ENCODE measurements at regions not wholly inside any gene's neighbourhood (a gene's known extent, or its start where the extent isn't known, plus 50 kb on each side); places are given as distances from the start of the nearest gene placed in this dataset.

DNA sequence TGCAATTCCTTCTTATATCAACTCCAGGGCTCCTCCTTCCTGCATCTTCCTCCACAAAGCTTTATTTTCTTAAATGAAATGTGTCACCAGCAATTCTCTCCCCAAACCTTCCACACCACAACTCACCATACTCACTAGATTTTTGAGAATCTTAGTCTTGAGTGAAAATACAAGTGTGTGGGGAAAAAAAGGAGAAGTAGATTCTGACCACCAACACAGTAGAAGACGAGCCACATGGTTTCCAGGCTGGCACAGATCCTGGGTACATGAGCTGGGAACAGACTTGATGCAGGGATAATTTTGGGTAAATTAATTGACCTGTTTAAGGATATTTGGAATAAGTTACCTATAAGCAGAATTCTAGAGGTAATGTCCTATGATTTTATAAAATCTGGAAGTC lies 72.8 kb upstream of the KCNJ15 start:
- no peaks in the 10 kb centered on the region for H3K36me3 ChIP-seq (ENCODE audit: control insufficient read depth in 4 of 4, insufficient read depth in 4 of 4, low read length in 3 of 4)
- POLR2A ChIA-PET, result no interaction called here
- CTCF ChIA-PET, result no interaction called here
- H3K27ac ChIP-seq (ENCODE audit: insufficient read depth in 1 of 2, low read depth in 1 of 2, low read length in 2 of 2, poor library complexity in 1 of 2, severe bottlenecking in 2 of 2), result no peak overlapping the region
- H3K27me3 ChIP-seq (replicated peaks in 2 of 5; ENCODE audit: control insufficient read depth in 4 of 5, insufficient read depth in 5 of 5, low read length in 4 of 5), result peaks cover 0 to 3% (median 0%) of the 10 kb centered on the region in 5 experiments
- no peak overlapping the region for H3K4me3 ChIP-seq (ENCODE audit: control insufficient read depth in 1 of 7, extremely low read depth in 1 of 7, insufficient read depth in 4 of 7, low read depth in 2 of 7, low read length in 6 of 7)
- peak; percentile 3 to 76 (median 73) for DNase-seq
- 0% methylated on average over 1 of the region's 1 CpG for WGBS (ENCODE audit: insufficient coverage)
- no peaks in the 10 kb centered on the region for H3K4me1 ChIP-seq (ENCODE audit: control extremely low read depth in 1 of 4, control insufficient read depth in 4 of 4, insufficient read depth in 4 of 4, low read length in 3 of 4)
- H3K9me3 ChIP-seq (ENCODE audit: control extremely low read depth in 1 of 5, control insufficient read depth in 4 of 5, insufficient read depth in 2 of 5, low read depth in 1 of 5, low read length in 4 of 5), result peaks cover 0 to 19% (median 2%) of the 10 kb centered on the region in 5 experiments

DNA sequence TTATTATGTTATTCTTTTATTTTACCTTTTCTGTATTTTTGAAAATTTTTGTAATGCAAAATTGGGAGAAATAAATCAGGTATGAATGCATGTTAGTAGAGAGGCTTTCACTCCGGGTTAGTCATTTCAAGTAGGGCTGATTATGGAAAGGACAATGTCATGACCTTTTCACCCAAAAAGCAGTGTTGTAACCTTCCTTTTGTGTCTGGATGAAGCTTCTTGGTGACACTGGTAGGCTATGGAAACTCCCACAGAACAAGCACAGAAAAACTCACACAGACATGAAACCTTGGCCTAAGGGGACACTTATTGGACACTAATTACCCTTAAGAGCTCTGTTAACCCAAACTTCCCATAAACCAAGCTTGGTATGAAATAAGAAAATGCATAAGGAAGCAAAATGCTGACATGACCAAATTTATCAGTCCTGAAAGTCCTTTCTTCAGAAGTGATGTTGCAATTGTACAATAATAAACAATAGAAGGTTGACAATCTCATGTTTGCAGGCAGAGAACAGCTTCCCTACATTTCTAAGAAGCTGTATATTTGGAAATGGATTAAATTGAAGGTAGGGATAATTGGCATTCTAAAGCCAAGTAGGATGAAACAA lies 70.0 kb upstream of the KCNJ15 start:
- ChIA-PET POLR2A (no interaction called here), CTCF (interaction anchor here (1.0 to 1.4 kb wide), 2 partner anchors 22 to 169 kb away, joined by 3 read pairs; no protein-coding TSS in a partner anchor)
- Histone ChIP-seq H3K27me3 (replicated peaks in 2 of 5; ENCODE audit: control insufficient read depth in 4 of 5, insufficient read depth in 5 of 5, low read length in 4 of 5) (no peaks in the 10 kb centered on the region), H3K36me3 (ENCODE audit: control insufficient read depth in 4 of 4, insufficient read depth in 4 of 4, low read length in 3 of 4) (no peaks in the 10 kb centered on the region), H3K4me3 (ENCODE audit: control insufficient read depth in 1 of 7, extremely low read depth in 1 of 7, insufficient read depth in 4 of 7, low read depth in 2 of 7, low read length in 6 of 7) (no peak overlapping the region), H3K27ac (ENCODE audit: insufficient read depth in 1 of 2, low read depth in 1 of 2, low read length in 2 of 2, poor library complexity in 1 of 2, severe bottlenecking in 2 of 2) (no peak overlapping the region), H3K4me1 (ENCODE audit: control extremely low read depth in 1 of 4, control insufficient read depth in 4 of 4, insufficient read depth in 4 of 4, low read length in 3 of 4) (no peaks in the 10 kb centered on the region), H3K9me3 (ENCODE audit: control extremely low read depth in 1 of 5, control insufficient read depth in 4 of 5, insufficient read depth in 2 of 5, low read depth in 1 of 5, low read length in 4 of 5) (peaks cover 0 to 19% (median 2%) of the 10 kb centered on the region in 5 experiments)
- no peak for DNase-seq
- 100% methylated on average over 1 of the region's 1 CpG for WGBS (ENCODE audit: insufficient coverage)

DNA sequence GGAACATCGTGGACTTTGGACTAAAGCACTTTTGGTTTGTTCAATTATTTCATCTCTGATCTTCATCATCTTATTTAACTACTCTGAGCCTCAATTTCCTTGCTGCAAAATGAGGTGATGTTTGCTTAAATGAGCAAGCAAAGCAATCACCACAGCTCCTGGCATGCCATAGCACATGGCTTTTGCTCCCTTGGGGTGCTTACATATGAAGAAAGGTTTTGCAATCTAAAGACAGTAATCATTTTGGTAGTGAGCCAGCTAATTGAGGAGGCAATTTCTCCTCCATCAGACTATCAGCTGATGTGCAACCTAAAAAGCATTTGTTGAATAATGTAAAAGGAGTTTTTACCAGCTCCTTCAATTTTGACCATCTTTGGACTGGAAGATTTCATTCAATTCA lies 68.8 kb upstream of the KCNJ15 start:
- POLR2A ChIA-PET, result no interaction called here
- Histone ChIP-seq H3K4me1 (ENCODE audit: control extremely low read depth in 1 of 4, control insufficient read depth in 4 of 4, insufficient read depth in 4 of 4, low read length in 3 of 4) (no peaks in the 10 kb centered on the region), H3K4me3 (ENCODE audit: control insufficient read depth in 1 of 7, extremely low read depth in 1 of 7, insufficient read depth in 4 of 7, low read depth in 2 of 7, low read length in 6 of 7) (no peak overlapping the region), H3K36me3 (ENCODE audit: control insufficient read depth in 4 of 4, insufficient read depth in 4 of 4, low read length in 3 of 4) (no peaks in the 10 kb centered on the region), H3K27ac (ENCODE audit: insufficient read depth in 1 of 2, low read depth in 1 of 2, low read length in 2 of 2, poor library complexity in 1 of 2, severe bottlenecking in 2 of 2) (no peak overlapping the region), H3K27me3 (replicated peaks in 2 of 5; ENCODE audit: control insufficient read depth in 4 of 5, insufficient read depth in 5 of 5, low read length in 4 of 5) (no peaks in the 10 kb centered on the region), H3K9me3 (ENCODE audit: control extremely low read depth in 1 of 5, control insufficient read depth in 4 of 5, insufficient read depth in 2 of 5, low read depth in 1 of 5, low read length in 4 of 5) (peaks cover 0 to 19% (median 2%) of the 10 kb centered on the region in 5 experiments)
- no peak for DNase-seq
- 100% methylated on average over 1 of the region's 1 CpG for WGBS (ENCODE audit: insufficient coverage)
- CTCF ChIA-PET, result no interaction called here

DNA sequence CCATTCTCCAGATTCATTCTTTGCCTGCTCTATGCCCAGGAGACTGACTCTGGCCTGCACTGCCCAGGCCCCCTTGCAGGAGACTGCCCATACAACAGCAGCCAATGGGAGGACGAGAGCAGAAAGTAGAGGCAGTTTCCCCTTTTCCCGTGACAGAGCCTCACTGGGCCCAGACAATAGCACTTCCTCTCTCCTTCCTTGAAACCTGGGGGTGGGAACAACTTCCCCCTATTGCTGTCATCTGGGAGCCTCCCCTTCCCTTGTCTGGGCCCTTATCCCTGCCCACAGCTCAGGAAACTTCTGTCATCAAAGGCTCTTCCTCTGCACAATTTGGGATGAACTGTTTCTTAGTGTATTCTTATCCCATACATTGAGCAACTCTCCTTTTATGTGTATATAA lies 60.8 kb upstream of the KCNJ15 start:
- no peak for DNase-seq
- WGBS (ENCODE audit: insufficient coverage), result 40% methylated on average over 1 of the region's 2 CpGs

DNA sequence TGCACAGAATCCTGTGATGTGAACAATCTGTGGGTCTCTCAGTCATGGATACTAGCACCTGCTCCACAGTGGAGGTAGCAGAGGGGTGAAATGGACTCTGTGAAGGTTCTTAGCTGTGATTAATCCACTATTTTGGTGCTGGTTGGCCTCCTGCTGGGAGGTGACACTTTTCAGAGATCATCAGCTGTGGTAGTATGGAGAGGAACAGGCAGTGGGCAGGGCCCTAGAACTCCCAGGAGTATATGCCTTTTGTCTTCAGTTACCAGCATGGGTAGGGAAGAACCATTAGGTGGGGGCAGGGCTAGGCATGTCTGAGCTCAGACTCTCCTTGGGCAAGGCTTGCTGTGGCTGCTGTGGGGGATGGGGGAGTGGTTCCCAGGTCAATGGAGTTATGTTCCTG lies 54.0 kb upstream of the KCNJ15 start:
- DNase-seq, result no peak
- Histone ChIP-seq H3K4me3 (ENCODE audit: control insufficient read depth in 1 of 7, extremely low read depth in 1 of 7, insufficient read depth in 4 of 7, low read depth in 2 of 7, low read length in 6 of 7) (no peak overlapping the region), H3K9me3 (ENCODE audit: control extremely low read depth in 1 of 5, control insufficient read depth in 4 of 5, insufficient read depth in 2 of 5, low read depth in 1 of 5, low read length in 4 of 5) (no peaks in the 10 kb centered on the region), H3K27ac (ENCODE audit: insufficient read depth in 1 of 2, low read depth in 1 of 2, low read length in 2 of 2, poor library complexity in 1 of 2, severe bottlenecking in 2 of 2) (no peak overlapping the region), H3K36me3 (ENCODE audit: control insufficient read depth in 4 of 4, insufficient read depth in 4 of 4, low read length in 3 of 4) (no peaks in the 10 kb centered on the region), H3K27me3 (replicated peaks in 2 of 5; ENCODE audit: control insufficient read depth in 4 of 5, insufficient read depth in 5 of 5, low read length in 4 of 5) (peaks cover 0 to 3% (median 0%) of the 10 kb centered on the region in 5 experiments), H3K4me1 (ENCODE audit: control extremely low read depth in 1 of 4, control insufficient read depth in 4 of 4, insufficient read depth in 4 of 4, low read length in 3 of 4) (no peaks in the 10 kb centered on the region)
- CTCF ChIA-PET, result interaction anchor here (1.3 kb wide), 1 partner anchor 31 kb away, joined by 3 read pairs; no protein-coding TSS in a partner anchor
- POLR2A ChIA-PET, result no interaction called here

More for the DNA sequence above, 60.8 kb upstream of the KCNJ15 start:
- Histone ChIP-seq H3K27me3 (replicated peaks in 2 of 5; ENCODE audit: control insufficient read depth in 4 of 5, insufficient read depth in 5 of 5, low read length in 4 of 5) (no peaks in the 10 kb centered on the region), H3K27ac (ENCODE audit: insufficient read depth in 1 of 2, low read depth in 1 of 2, low read length in 2 of 2, poor library complexity in 1 of 2, severe bottlenecking in 2 of 2) (no peak overlapping the region), H3K36me3 (ENCODE audit: control insufficient read depth in 4 of 4, insufficient read depth in 4 of 4, low read length in 3 of 4) (no peaks in the 10 kb centered on the region), H3K4me3 (ENCODE audit: control insufficient read depth in 1 of 7, extremely low read depth in 1 of 7, insufficient read depth in 4 of 7, low read depth in 2 of 7, low read length in 6 of 7) (no peak overlapping the region), H3K9me3 (ENCODE audit: control extremely low read depth in 1 of 5, control insufficient read depth in 4 of 5, insufficient read depth in 2 of 5, low read depth in 1 of 5, low read length in 4 of 5) (peaks cover 0 to 19% (median 8%) of the 10 kb centered on the region in 5 experiments), H3K4me1 (ENCODE audit: control extremely low read depth in 1 of 4, control insufficient read depth in 4 of 4, insufficient read depth in 4 of 4, low read length in 3 of 4) (peaks cover 0 to 5% (median 0%) of the 10 kb centered on the region in 4 experiments)
- POLR2A ChIA-PET, result no interaction called here
- CTCF ChIA-PET, result no interaction called here

DNA sequence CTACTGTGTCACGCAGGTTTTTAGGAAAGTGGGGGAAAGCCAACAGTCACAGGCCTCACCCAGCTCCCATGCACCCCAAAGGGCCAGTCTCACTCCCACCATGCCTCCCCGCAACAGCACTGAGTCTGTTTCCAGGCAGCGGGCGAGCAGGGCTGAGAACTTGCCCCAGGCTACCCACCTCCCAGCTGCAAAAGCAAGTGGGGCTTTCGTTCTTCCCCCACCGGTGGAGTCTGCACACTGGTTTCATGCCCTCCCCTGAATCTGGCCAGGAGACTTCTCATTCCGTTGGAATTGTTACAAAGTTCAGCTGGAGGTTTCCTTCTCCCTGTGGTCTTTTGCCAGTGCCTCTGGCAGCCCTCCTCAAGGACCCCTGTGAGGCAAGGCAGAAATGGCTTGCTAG lies 53.6 kb upstream of the KCNJ15 start:
- POLR2A ChIA-PET, result no interaction called here
- H3K27me3 ChIP-seq (replicated peaks in 2 of 5; ENCODE audit: control insufficient read depth in 4 of 5, insufficient read depth in 5 of 5, low read length in 4 of 5), result peaks cover 0 to 3% (median 0%) of the 10 kb centered on the region in 5 experiments
- no peaks in the 10 kb centered on the region for H3K36me3 ChIP-seq (ENCODE audit: control insufficient read depth in 4 of 4, insufficient read depth in 4 of 4, low read length in 3 of 4)
- H3K27ac ChIP-seq (ENCODE audit: insufficient read depth in 1 of 2, low read depth in 1 of 2, low read length in 2 of 2, poor library complexity in 1 of 2, severe bottlenecking in 2 of 2), result no peak overlapping the region
- H3K4me1 ChIP-seq (ENCODE audit: control extremely low read depth in 1 of 4, control insufficient read depth in 4 of 4, insufficient read depth in 4 of 4, low read length in 3 of 4), result no peaks in the 10 kb centered on the region
- CTCF ChIA-PET, result interaction anchor here (1.3 kb wide), 1 partner anchor 31 kb away, joined by 3 read pairs; no protein-coding TSS in a partner anchor
- no peak overlapping the region for H3K4me3 ChIP-seq (ENCODE audit: control insufficient read depth in 1 of 7, extremely low read depth in 1 of 7, insufficient read depth in 4 of 7, low read depth in 2 of 7, low read length in 6 of 7)
- no peaks in the 10 kb centered on the region for H3K9me3 ChIP-seq (ENCODE audit: control extremely low read depth in 1 of 5, control insufficient read depth in 4 of 5, insufficient read depth in 2 of 5, low read depth in 1 of 5, low read length in 4 of 5)
- 96% methylated on average over 7 of the region's 7 CpGs for WGBS (ENCODE audit: insufficient coverage)
- DNase-seq, result no peak

DNA sequence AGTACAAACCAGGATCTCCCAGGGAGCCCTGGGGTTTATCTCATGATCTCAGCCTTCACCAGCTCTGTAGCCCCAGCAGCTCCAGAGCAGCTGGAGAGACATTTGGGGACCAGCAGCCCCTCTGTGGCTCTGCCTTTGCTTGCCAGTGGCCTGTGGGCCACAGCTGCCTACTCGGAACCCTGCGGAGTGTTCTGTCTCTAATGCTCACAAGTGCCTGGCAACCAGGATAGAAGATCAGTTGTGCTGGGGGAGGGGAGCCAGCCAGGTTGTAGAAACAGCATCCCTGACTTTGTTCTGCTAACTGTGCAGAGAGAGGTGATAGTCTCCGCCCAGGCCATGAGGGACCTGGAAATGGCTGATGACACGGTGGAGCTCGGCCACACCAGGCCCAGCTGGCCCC lies 50.9 kb upstream of the KCNJ15 start:
- 95% methylated on average over 5 of the region's 5 CpGs for whole genome bisulfite sequencing (ENCODE audit: insufficient coverage)
- ChIA-PET POLR2A (no interaction called here), CTCF (interaction anchor here (1.0 kb wide), 3 partner anchors 12 to 150 kb away, joined by 3 read pairs; no protein-coding TSS in a partner anchor)
- no peaks in the 10 kb centered on the region for H3K36me3 ChIP-seq (ENCODE audit: control insufficient read depth in 4 of 4, insufficient read depth in 4 of 4, low read length in 3 of 4)
- no peak overlapping the region for H3K4me3 ChIP-seq (ENCODE audit: control insufficient read depth in 1 of 7, extremely low read depth in 1 of 7, insufficient read depth in 4 of 7, low read depth in 2 of 7, low read length in 6 of 7)
- no peak overlapping the region for H3K27ac ChIP-seq (ENCODE audit: insufficient read depth in 1 of 2, low read depth in 1 of 2, low read length in 2 of 2, poor library complexity in 1 of 2, severe bottlenecking in 2 of 2)
- peaks cover 0 to 6% (median 0%) of the 10 kb centered on the region in 5 experiments for H3K9me3 ChIP-seq (ENCODE audit: control extremely low read depth in 1 of 5, control insufficient read depth in 4 of 5, insufficient read depth in 2 of 5, low read depth in 1 of 5, low read length in 4 of 5)
- H3K27me3 ChIP-seq (replicated peaks in 2 of 5; ENCODE audit: control insufficient read depth in 4 of 5, insufficient read depth in 5 of 5, low read length in 4 of 5), result peaks cover 0 to 7% (median 0%) of the 10 kb centered on the region in 5 experiments
- no peaks in the 10 kb centered on the region for H3K4me1 ChIP-seq (ENCODE audit: control extremely low read depth in 1 of 4, control insufficient read depth in 4 of 4, insufficient read depth in 4 of 4, low read length in 3 of 4)
- no peak for DNase-seq
